ENCODE measurements at regions not wholly inside any gene's neighbourhood (a gene's known extent, or its start where the extent isn't known, plus 50 kb on each side); places are given as distances from the start of the nearest gene placed in this dataset.

DNA sequence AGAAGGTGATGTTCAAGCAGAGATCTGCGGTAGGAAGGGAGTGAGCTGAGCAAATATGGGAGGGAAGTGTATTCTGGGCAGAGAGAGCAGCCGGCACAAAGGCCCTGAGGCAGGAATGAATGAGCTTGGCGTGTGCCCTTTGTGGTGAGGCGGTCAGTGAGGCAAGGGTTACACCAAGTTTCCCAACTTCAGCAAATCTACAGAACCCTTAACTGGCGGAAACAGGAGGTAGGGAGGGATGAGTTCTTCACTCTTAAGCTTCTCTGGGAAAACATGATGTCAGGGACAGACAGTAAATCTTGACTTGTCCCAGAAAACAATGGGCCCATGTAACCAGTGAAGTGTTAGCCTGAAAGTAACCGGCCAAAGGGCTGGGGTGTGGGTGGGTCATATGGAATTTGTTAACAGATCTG lies 97.1 kb upstream of the PTPN1 start:
- H3K4me3 ChIP-seq (ENCODE audit: low read depth, low read length) = no peak overlapping the region
- peak; percentile 89 for DNase-seq (ENCODE audit: low read depth)
- TF ChIP-seq, protein P1, sequence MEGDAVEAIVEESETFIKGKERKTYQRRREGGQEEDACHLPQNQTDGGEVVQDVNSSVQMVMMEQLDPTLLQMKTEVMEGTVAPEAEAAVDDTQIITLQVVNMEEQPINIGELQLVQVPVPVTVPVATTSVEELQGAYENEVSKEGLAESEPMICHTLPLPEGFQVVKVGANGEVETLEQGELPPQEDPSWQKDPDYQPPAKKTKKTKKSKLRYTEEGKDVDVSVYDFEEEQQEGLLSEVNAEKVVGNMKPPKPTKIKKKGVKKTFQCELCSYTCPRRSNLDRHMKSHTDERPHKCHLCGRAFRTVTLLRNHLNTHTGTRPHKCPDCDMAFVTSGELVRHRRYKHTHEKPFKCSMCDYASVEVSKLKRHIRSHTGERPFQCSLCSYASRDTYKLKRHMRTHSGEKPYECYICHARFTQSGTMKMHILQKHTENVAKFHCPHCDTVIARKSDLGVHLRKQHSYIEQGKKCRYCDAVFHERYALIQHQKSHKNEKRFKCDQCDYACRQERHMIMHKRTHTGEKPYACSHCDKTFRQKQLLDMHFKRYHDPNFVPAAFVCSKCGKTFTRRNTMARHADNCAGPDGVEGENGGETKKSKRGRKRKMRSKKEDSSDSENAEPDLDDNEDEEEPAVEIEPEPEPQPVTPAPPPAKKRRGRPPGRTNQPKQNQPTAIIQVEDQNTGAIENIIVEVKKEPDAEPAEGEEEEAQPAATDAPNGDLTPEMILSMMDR (IDR thresholded peaks at IDR 0.05; ENCODE audit: insufficient read depth, low read depth, low read length) = no peak

DNA sequence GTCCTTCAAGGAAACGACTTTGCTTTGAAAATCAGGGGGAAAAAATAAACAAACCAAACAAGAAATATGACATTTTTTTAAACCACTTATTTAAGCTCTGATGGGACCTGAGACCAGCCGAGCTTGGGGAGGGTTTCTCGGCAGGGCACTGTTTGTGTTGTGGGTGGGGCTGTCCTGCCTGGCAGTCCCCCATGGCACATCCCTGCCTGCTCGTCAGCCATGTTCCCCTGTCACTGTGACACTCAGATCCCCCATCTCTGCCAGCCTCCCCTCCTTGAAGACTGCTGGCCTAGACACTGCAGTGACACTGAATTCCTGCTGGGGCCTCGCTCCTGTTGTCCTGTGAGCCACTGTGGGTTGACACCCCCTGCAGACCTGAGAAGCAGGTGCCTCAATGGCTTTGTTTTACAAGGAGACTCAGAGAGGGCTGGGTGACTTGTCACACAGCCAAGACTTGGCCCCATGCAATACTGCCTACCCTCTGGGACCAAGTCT lies 95.1 kb upstream of the PTPN1 start:
- TF ChIP-seq, protein P1 (IDR thresholded peaks at IDR 0.05; ENCODE audit: insufficient read depth, low read depth, low read length) = no peak
- no peak overlapping the region for H3K4me3 ChIP-seq (ENCODE audit: low read depth, low read length)
- DNase-seq (ENCODE audit: low read depth) = no peak

DNA sequence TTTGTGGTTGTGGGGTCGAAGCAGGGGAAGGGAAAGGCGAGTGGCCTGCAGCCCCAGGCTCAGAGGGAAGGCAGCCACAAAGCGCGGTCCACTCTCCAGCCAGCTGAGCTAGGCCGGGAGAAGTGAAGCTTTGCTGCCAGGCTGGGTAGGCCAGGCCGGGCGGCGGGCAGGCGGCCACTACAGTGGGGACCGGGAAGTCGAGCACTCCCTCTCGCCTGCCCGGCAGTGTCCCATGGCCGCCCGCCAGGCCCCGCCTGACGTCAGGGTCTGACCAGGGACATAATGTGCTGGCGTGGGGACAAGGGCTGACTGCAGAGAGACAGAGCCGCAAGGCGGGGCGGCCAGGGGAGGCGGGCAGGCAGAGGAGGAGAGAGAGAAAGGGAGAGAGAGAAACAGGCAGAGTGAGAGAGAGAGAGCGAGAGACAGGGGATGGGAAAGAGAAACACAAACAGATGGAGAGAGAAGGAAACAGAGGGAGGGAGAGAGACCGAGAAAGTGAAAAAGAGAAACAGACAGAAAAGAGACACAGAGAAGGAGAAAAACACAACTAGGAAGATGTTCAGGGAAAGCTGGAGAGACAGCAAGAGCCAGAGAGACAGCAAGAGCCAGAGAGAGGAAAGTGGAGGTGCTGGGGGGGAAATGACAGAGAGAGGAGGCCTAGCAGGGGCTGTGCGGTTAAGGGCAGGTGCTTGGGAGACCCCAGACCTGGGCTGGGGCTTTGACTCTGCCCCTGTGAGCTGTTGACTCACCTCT lies 94.5 kb upstream of the PTPN1 start:
- no peak overlapping the region for H3K4me3 ChIP-seq (ENCODE audit: low read depth, low read length)
- TF ChIP-seq, protein P1 (IDR thresholded peaks at IDR 0.05; ENCODE audit: insufficient read depth, low read depth, low read length) = no peak
- peak; percentile 97 for DNase-seq (ENCODE audit: low read depth)

DNA sequence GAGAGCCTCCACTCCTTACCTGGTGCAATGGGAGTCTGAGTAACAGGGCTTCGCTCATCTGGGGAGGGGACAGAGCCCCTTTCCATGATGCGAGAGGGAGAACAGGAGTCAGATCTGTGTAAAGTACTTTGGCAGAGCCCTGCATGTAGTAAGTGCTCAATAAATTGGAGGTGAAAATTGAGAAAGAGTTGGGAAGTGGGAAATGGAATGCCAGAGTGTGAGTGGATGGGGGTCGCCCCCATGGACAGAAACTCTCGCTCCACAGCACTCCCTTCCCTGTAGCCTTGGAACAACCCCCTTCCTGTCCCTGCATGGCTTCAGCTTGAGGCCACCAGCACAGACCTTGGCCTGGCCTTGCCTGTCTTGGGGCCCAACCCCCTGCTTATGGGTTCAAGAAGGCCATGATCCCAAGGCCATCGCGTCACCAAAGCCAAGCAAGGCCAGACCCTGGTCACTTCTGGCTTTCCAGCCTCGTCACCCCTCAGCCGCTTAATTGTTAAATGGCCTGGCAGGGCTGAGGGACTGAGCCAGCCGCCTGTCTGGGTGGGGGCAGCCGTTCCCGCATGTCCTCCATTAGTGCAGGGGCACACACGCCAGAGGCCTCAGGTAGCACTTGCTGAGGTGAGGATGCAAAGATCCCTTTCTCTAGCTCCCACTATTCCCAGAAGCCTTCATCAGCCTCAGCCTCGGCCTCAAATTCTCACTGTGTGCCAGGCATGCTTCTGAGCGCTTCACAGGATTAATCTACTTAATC lies 93.7 kb upstream of the PTPN1 start:
- no peak for DNase-seq (ENCODE audit: low read depth)
- TF ChIP-seq, protein P1 (IDR thresholded peaks at IDR 0.05; ENCODE audit: insufficient read depth, low read depth, low read length) = no peak
- H3K4me3 ChIP-seq (ENCODE audit: low read depth, low read length) = no peak overlapping the region

DNA sequence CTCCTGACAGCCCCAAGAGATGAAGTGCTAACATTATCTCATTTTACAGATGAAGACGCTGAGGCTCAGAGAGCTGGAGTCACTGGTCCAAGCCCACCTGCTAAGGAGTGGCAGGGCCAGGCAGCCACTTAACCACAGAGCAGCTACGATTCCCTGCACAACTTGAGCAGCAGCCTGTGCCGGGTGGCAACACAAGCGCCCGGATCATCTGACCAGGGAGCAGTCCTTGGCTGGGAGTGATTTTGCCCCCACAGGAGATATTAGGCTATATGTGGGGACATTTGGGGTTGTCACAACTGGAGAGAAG lies 93.2 kb upstream of the PTPN1 start:
- no peak overlapping the region for H3K4me3 ChIP-seq (ENCODE audit: low read depth, low read length)
- TF ChIP-seq, protein P1 (IDR thresholded peaks at IDR 0.05; ENCODE audit: insufficient read depth, low read depth, low read length) = no peak
- DNase-seq (ENCODE audit: low read depth) = peak; percentile 43

DNA sequence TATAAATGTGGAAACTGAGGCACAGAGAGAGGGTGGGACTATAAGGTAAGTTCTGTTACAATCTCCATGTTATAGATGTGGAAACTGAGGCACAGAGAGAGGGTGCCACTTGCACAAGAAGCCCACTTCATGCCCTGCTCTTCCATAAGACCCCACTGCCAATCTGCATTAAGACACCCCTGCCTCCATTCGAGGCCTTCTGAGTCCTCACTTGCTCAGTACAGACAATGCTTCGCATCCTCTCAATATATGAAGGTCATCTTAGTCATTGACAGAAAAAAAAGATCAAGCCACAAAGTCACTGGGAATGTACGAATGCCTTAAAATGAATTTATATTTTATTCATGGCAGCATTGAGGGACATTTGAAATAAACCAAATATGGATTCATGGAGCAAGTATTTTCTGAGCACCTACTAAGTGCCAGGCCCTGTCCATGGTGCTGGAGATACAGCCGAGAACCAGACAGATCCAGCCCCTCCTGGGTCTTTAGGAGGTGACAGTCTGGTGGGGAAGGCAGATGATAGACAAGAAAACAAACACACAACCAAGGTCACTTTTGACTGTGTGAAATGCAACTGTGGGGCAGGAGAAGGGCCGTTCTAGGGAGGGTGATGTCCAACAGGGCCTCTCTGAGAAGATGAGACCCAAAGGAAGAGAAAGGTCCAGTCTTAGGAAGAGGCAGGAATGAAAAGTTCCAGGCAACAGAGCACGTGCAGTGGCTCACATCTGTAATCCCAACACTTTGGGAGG lies 92.5 kb upstream of the PTPN1 start:
- TF ChIP-seq, protein P1 (IDR thresholded peaks at IDR 0.05; ENCODE audit: insufficient read depth, low read depth, low read length) = no peak
- DNase-seq (ENCODE audit: low read depth) = no peak
- H3K4me3 ChIP-seq (ENCODE audit: low read depth, low read length) = no peak overlapping the region

All from fibroblast of villous mesenchyme (primary cell).